PC-3 (cell line): ENCODE measurements at regions not wholly inside any gene's neighbourhood (a gene's known extent, or its start where the extent isn't known, plus 50 kb on each side); places are given as distances from the start of the nearest gene placed in this dataset.

Experiments used
- ATAC-seq: fragments of 200-7000 bp; cut with Tn5 transposase; 2 replicates; pipeline ENCODE4 v1.9.1; 2020; ENCODE audit warnings: mild to moderate bottlenecking, moderate library complexity
- BruUV-seq: library from RNA; stranded (reverse); fragments of 400-500 nt; replicated peaks from 2 replicates; lab custom pipeline; 2021; lab: Mats Ljungman, UMichigan
- CTCF ChIA-PET: fragments of 300-600 bp; sonication (Branson Sonifier 250); formaldehyde crosslinking; loops from one replicate; lab custom pipeline; 2022; ENCODE audit warnings: antibody characterized with exemption; lab: Charles Lee
- POLR2A ChIA-PET: fragments of 300-600 bp; sonication (Branson Sonifier 250); formaldehyde crosslinking; loops from one replicate; lab custom pipeline; 2022; ENCODE audit warnings: antibody characterized with exemption; ENCODE audit not compliant: unreplicated experiment; lab: Charles Lee
- DNase-seq: peaks from one replicate; pipeline ENCODE4 v3.0.0-alpha.2; 2015
- H2AFZ ChIP-seq: fragments of 300-600 bp; sonication (generic); 2 replicates; pipeline ENCODE4 v1.6.0; 2016; ENCODE audit warnings: antibody characterized with exemption, low read length
- H3F3A ChIP-seq: fragments of 300-600 bp; sonication (generic); one replicate; pipeline ENCODE4 v1.6.0; 2017; ENCODE audit warnings: antibody characterized with exemption, low read length, control low read depth, mild to moderate bottlenecking; ENCODE audit not compliant: unreplicated experiment
- H3K27ac ChIP-seq: fragments of 300-600 bp; sonication (generic); 2 replicates; pipeline ENCODE4 v1.5.1; 2016; ENCODE audit warnings: mild to moderate bottlenecking, low read length
- H3K27me3 ChIP-seq: fragments of 300-600 bp; sonication (generic); 2 replicates; pipeline ENCODE4 v1.6.1; 2016; ENCODE audit warnings: low read length, mixed read lengths
- H3K36me3 ChIP-seq: fragments of 300-600 bp; sonication (generic); 2 replicates; pipeline ENCODE4 v1.6.1; 2016; ENCODE audit warnings: low read depth, mixed run types, low read length, mixed read lengths
- H3K4me1 ChIP-seq: fragments of 300-600 bp; sonication (generic); 2 replicates; pipeline ENCODE4 v1.5.1; 2016; ENCODE audit warnings: low read length; ENCODE audit not compliant: insufficient read depth
- H3K4me2 ChIP-seq: fragments of 300-600 bp; sonication (generic); 2 replicates; pipeline ENCODE4 v1.6.0; 2016; ENCODE audit warnings: low read length
- H3K4me3 ChIP-seq: fragments of 300-600 bp; sonication (generic); 2 replicates; pipeline ENCODE4 v1.5.1; 2016; ENCODE audit warnings: mild to moderate bottlenecking, low read length, mixed read lengths
- H3K79me2 ChIP-seq: fragments of 300-600 bp; sonication (generic); 2 replicates; pipeline ENCODE4 v1.6.1; 2017; ENCODE audit warnings: low read length, mixed read lengths
- H3K9ac ChIP-seq: fragments of 300-600 bp; sonication (generic); 2 replicates; pipeline ENCODE4 v1.6.0; 2016; ENCODE audit warnings: mild to moderate bottlenecking, low read length
- H3K9me2 ChIP-seq: fragments of 300-600 bp; sonication (generic); replicated peaks from 2 replicates; pipeline ENCODE4 v1.6.1; 2016; ENCODE audit warnings: mixed run types, low read length, mixed read lengths
- H3K9me3 ChIP-seq: fragments of 300-600 bp; sonication (generic); 2 replicates; pipeline ENCODE4 v1.6.1; 2016; ENCODE audit warnings: low read length, mixed read lengths
- H4K20me1 ChIP-seq: fragments of 300-600 bp; sonication (generic); 2 replicates; pipeline ENCODE4 v1.6.1; 2016; ENCODE audit warnings: low read length, mixed read lengths
- CTCF ChIP-seq: fragments of 300-600 bp; sonication (generic); conservative IDR thresholded peaks from 2 replicates; pipeline ENCODE4 v1.5.1; 2017; ENCODE audit warnings: antibody characterized with exemption, low read depth, mild to moderate bottlenecking, low read length
- EZH2 ChIP-seq: fragments of 300-600 bp; sonication (generic); IDR thresholded peaks from one replicate; pipeline ENCODE4 v1.6.1; 2017; ENCODE audit warnings: antibody characterized with exemption, mild to moderate bottlenecking, low read length; ENCODE audit not compliant: unreplicated experiment
- EZH2phosphoT487 ChIP-seq: fragments of 300-600 bp; sonication (generic); IDR thresholded peaks from 2 replicates; pipeline ENCODE4 v1.6.1; 2018; ENCODE audit warnings: mild to moderate bottlenecking, antibody characterized with exemption, low read length, borderline replicate concordance
- intact Hi-C: fragments of 100-400 bp; cut with micrococcal nuclease; formaldehyde crosslinking; loops from 2 replicates; pipeline ENCODE4 v1.9.0; 2023

- no peak overlapping the region for H3K9ac ChIP-seq
- no peaks in the 10 kb centered on the region for H4K20me1 ChIP-seq
- no peaks in the 10 kb centered on the region for H3K27me3 ChIP-seq
- intact Hi-C loops = no loop called here
- no peak overlapping the region for H3K4me3 ChIP-seq
- 0 out of 2 replicates have a peak, but pooled peaks cover 6% of the 10 kb centered on the region for H3K4me1 ChIP-seq
- no peak overlapping the region for H3K4me2 ChIP-seq
- no TSS peak for BruUV-seq
- ChIA-PET CTCF (no interaction called here), POLR2A (interaction anchor here (0.7 kb wide), 1 partner anchor 283 kb away, joined by 3 read pairs; no protein-coding TSS in a partner anchor)
- no peaks in the 10 kb centered on the region for H3K9me2 ChIP-seq
- no peaks in the 10 kb centered on the region for H3K36me3 ChIP-seq
- 0 out of 2 replicates have a peak overlapping the region, but pooled peaks have one; percentile 23 for H3K27ac ChIP-seq
- H3K79me2 ChIP-seq = no peaks in the 10 kb centered on the region
- DNase-seq (peak; percentile 24), ATAC-seq (peak; percentile 66)
- no peak overlapping the region for H2AFZ ChIP-seq
- no peak for TF ChIP-seq CTCF
- no peak for TF ChIP-seq EZH2phosphoT487
- no peak for TF ChIP-seq EZH2
- H3K9me3 ChIP-seq = no peaks in the 10 kb centered on the region
- H3F3A ChIP-seq = no peaks in the 10 kb centered on the region
Observed at GRCh38 chr7:13327669-13328068, 640.2 kb downstream of the ARL4A start.

GRCh38 chr7:13333371-13333770 is 645.9 kb downstream of the ARL4A start:
- Histone ChIP-seq H3K27me3 (no peaks in the 10 kb centered on the region), H3K79me2 (no peaks in the 10 kb centered on the region), H3K4me1 (no peaks in the 10 kb centered on the region), H4K20me1 (no peaks in the 10 kb centered on the region), H3K4me2 (no peak overlapping the region), H3K27ac (no peak overlapping the region), H3F3A (no peaks in the 10 kb centered on the region), H3K36me3 (no peaks in the 10 kb centered on the region), H3K9me3 (no peaks in the 10 kb centered on the region), H3K9me2 (no peaks in the 10 kb centered on the region), H2AFZ (no peak overlapping the region), H3K4me3 (no peak overlapping the region), H3K9ac (no peak overlapping the region)
- BruUV-seq = no TSS peak
- DNase-seq = no peak
- no peak for ATAC-seq
- ChIA-PET POLR2A (no interaction called here), CTCF (no interaction called here)
- intact Hi-C loops = no loop called here
- TF ChIP-seq EZH2 (no peak), CTCF (no peak), EZH2phosphoT487 (no peak)

GRCh38 chr7:13336227-13336626 is 648.8 kb downstream of the ARL4A start:
- H4K20me1 ChIP-seq = no peaks in the 10 kb centered on the region
- no peak overlapping the region for H3K4me3 ChIP-seq
- TF ChIP-seq EZH2 (no peak), CTCF (no peak), EZH2phosphoT487 (no peak)
- no TSS peak for BruUV-seq
- ATAC-seq (peak; percentile 46; the same call in 1 of the 2 replicates), DNase-seq (peak; percentile 52)
- intact Hi-C loops = no loop called here
- H3K4me1 ChIP-seq = 0 out of 2 replicates have a peak, but pooled peaks cover 2% of the 10 kb centered on the region
- no peak overlapping the region for H3K27ac ChIP-seq
- H2AFZ ChIP-seq = no peak overlapping the region
- ChIA-PET POLR2A (no interaction called here), CTCF (interaction anchor here (0.7 kb wide), 1 partner anchor 407 kb away, joined by 3 read pairs; no protein-coding TSS in a partner anchor)
- 0 out of 2 replicates have a peak overlapping the region, but pooled peaks have one; percentile 3 for H3K4me2 ChIP-seq
- no peaks in the 10 kb centered on the region for H3K9me3 ChIP-seq
- no peak overlapping the region for H3K9ac ChIP-seq
- no peaks in the 10 kb centered on the region for H3F3A ChIP-seq
- H3K79me2 ChIP-seq = no peaks in the 10 kb centered on the region
- no peaks in the 10 kb centered on the region for H3K27me3 ChIP-seq
- no peaks in the 10 kb centered on the region for H3K9me2 ChIP-seq
- no peaks in the 10 kb centered on the region for H3K36me3 ChIP-seq
